ENCODE measurements at regions not wholly inside any gene's neighbourhood (a gene's known extent, or its start where the extent isn't known, plus 50 kb on each side); places are given as distances from the start of the nearest gene placed in this dataset.

- Histone ChIP-seq H3K9ac (ENCODE audit: low read depth, low read length) (no peak overlapping the region), H3K9me3 (ENCODE audit: control insufficient read depth, insufficient read depth, low read length) (no peaks in the 10 kb centered on the region; the same call in 1 of the 2 replicates), H3K27ac (ENCODE audit: low read depth, low read length) (no peak overlapping the region), H3K4me1 (ENCODE audit: control insufficient read depth, insufficient read depth, low read length) (peaks cover 2% of the 10 kb centered on the region; the same call in 1 of the 2 replicates), H3K4me3 (ENCODE audit: low read depth, low read length) (no peak overlapping the region), H3K36me3 (ENCODE audit: control insufficient read depth, insufficient read depth, low read length) (no peaks in the 10 kb centered on the region), H3K27me3 (ENCODE audit: control insufficient read depth, insufficient read depth, low read length) (no peaks in the 10 kb centered on the region)
Measured at GRCh38 chr5:143730112-143730801, 81.7 kb upstream of the HMHB1 start.

DNA sequence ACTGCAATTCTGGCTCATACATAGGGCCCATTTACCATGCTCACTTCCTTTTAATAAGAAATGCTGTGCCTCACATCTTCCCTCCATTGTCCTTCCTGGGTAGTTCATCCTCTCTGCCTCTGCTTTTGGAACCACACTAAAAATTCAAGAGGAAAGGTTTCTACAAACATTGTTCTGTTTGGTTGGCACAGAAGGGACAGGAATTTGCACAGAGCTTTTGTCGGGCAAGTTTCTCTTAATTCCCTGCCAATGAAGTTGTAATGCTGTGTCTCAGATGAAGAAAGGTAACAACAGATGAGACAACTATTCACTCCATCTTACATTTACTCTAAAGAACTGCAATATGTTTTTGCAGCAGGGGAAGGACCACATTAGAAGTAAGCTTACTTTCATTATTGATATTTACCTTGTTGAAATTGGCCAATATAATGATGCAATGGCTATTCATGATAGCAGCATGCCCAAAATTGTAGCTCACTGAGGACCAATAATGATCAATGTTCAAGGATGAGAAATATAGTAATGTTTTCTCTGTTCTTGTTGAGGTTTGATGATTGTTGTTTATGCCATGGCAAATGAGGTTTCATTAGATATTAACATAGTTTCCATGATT, 82.5 kb upstream of the HMHB1 start:
- no peak overlapping the region for H3K4me3 ChIP-seq (ENCODE audit: low read depth, low read length)
- H3K4me1 ChIP-seq (ENCODE audit: control insufficient read depth, insufficient read depth, low read length): peaks cover 2% of the 10 kb centered on the region; the same call in 1 of the 2 replicates
- no peaks in the 10 kb centered on the region for H3K36me3 ChIP-seq (ENCODE audit: control insufficient read depth, insufficient read depth, low read length)
- H3K9me3 ChIP-seq (ENCODE audit: control insufficient read depth, insufficient read depth, low read length): no peaks in the 10 kb centered on the region; the same call in 1 of the 2 replicates
- H3K27me3 ChIP-seq (ENCODE audit: control insufficient read depth, insufficient read depth, low read length): no peaks in the 10 kb centered on the region
- H3K27ac ChIP-seq (ENCODE audit: low read depth, low read length): no peak overlapping the region
- no peak overlapping the region for H3K9ac ChIP-seq (ENCODE audit: low read depth, low read length)

- Histone ChIP-seq H3K27ac (ENCODE audit: low read depth, low read length) (no peak overlapping the region), H3K9ac (ENCODE audit: low read depth, low read length) (no peak overlapping the region), H3K27me3 (ENCODE audit: control insufficient read depth, insufficient read depth, low read length) (no peaks in the 10 kb centered on the region), H3K4me3 (ENCODE audit: low read depth, low read length) (no peak overlapping the region), H3K36me3 (ENCODE audit: control insufficient read depth, insufficient read depth, low read length) (no peaks in the 10 kb centered on the region), H3K9me3 (ENCODE audit: control insufficient read depth, insufficient read depth, low read length) (no peaks in the 10 kb centered on the region; the same call in 1 of the 2 replicates), H3K4me1 (ENCODE audit: control insufficient read depth, insufficient read depth, low read length) (no peaks in the 10 kb centered on the region)
Measured at GRCh38 chr5:143723159-143723558, 88.8 kb upstream of the HMHB1 start.

DNA sequence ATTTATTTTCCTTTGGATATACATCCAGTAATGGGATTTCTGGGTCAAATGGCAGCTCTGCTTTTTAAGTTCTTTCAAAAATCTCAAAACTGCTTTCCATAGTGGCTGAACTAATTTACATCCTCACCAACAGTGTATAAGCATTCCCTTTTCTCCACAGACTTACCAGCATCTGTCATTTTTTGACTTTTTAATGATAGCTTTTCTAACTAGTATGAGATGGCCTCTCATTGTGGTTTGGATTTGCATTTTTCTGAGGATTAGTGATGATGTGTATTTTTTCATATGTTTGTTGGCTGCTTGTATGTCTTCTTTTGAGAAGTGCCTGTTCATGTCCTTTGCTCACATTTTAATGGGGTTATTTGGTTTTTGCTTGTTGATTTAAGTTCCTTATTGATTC, 90.0 kb upstream of the HMHB1 start:
- no peak overlapping the region for H3K4me3 ChIP-seq (ENCODE audit: low read depth, low read length)
- H3K4me1 ChIP-seq (ENCODE audit: control insufficient read depth, insufficient read depth, low read length): no peaks in the 10 kb centered on the region
- no peaks in the 10 kb centered on the region for H3K36me3 ChIP-seq (ENCODE audit: control insufficient read depth, insufficient read depth, low read length)
- H3K27me3 ChIP-seq (ENCODE audit: control insufficient read depth, insufficient read depth, low read length): no peaks in the 10 kb centered on the region
- H3K9ac ChIP-seq (ENCODE audit: low read depth, low read length): no peak overlapping the region
- no peaks in the 10 kb centered on the region; the same call in 1 of the 2 replicates for H3K9me3 ChIP-seq (ENCODE audit: control insufficient read depth, insufficient read depth, low read length)
- no peak overlapping the region for H3K27ac ChIP-seq (ENCODE audit: low read depth, low read length)

DNA sequence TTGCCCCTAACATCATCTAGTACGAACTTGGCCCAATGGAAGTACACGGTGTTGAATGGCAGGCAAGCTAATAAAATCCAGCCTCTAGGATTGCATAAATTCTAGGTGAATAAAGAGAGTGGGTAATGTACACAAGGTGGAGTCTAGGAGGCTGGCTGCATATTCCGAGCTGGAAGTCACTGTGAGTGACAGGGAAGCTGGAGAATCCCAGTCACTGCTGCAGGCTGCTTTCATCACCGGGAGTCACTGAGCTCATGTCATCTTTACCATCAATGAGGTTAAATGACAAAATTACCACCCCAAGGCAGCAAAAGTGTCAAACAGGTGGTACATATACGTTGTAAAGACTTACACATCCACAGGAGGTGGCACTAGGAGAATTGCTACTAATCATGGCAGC, 91.3 kb upstream of the HMHB1 start:
- H3K4me3 ChIP-seq (ENCODE audit: low read depth, low read length): no peak overlapping the region
- no peaks in the 10 kb centered on the region; the same call in 1 of the 2 replicates for H3K9me3 ChIP-seq (ENCODE audit: control insufficient read depth, insufficient read depth, low read length)
- no peak overlapping the region for H3K27ac ChIP-seq (ENCODE audit: low read depth, low read length)
- H3K4me1 ChIP-seq (ENCODE audit: control insufficient read depth, insufficient read depth, low read length): no peaks in the 10 kb centered on the region
- no peaks in the 10 kb centered on the region for H3K27me3 ChIP-seq (ENCODE audit: control insufficient read depth, insufficient read depth, low read length)
- H3K36me3 ChIP-seq (ENCODE audit: control insufficient read depth, insufficient read depth, low read length): no peaks in the 10 kb centered on the region
- H3K9ac ChIP-seq (ENCODE audit: low read depth, low read length): no peak overlapping the region

GRCh38 chr5:143717400-143717799, 94.6 kb upstream of the HMHB1 start:
- H3K9ac ChIP-seq (ENCODE audit: low read depth, low read length): no peak overlapping the region
- H3K4me1 ChIP-seq (ENCODE audit: control insufficient read depth, insufficient read depth, low read length): no peaks in the 10 kb centered on the region
- H3K4me3 ChIP-seq (ENCODE audit: low read depth, low read length): no peak overlapping the region
- no peaks in the 10 kb centered on the region for H3K9me3 ChIP-seq (ENCODE audit: control insufficient read depth, insufficient read depth, low read length)
- H3K27me3 ChIP-seq (ENCODE audit: control insufficient read depth, insufficient read depth, low read length): no peaks in the 10 kb centered on the region
- no peaks in the 10 kb centered on the region for H3K36me3 ChIP-seq (ENCODE audit: control insufficient read depth, insufficient read depth, low read length)
- no peak overlapping the region for H3K27ac ChIP-seq (ENCODE audit: low read depth, low read length)

DNA sequence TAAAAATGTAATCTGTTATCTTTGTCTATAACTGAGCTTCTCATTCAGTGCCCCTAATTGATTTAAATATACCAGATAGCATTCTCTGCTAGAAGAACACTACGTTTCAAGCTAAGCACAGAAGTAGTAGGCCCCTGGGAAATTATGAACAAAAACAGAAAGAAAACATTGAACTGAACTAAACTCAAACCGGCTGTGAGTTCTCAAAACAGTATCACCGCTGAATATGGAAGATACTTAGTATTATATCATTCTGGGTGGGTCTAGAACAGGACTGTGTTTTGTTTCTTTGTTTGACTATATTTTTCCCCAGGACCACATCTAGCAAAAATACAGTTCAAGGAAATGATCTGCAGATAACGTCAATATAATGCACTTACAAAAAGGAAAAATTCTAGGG, 95.1 kb upstream of the HMHB1 start:
- Histone ChIP-seq H3K4me3 (ENCODE audit: low read depth, low read length) (no peak overlapping the region), H3K9ac (ENCODE audit: low read depth, low read length) (no peak overlapping the region), H3K9me3 (ENCODE audit: control insufficient read depth, insufficient read depth, low read length) (no peaks in the 10 kb centered on the region), H3K36me3 (ENCODE audit: control insufficient read depth, insufficient read depth, low read length) (no peaks in the 10 kb centered on the region), H3K27me3 (ENCODE audit: control insufficient read depth, insufficient read depth, low read length) (no peaks in the 10 kb centered on the region), H3K4me1 (ENCODE audit: control insufficient read depth, insufficient read depth, low read length) (no peaks in the 10 kb centered on the region), H3K27ac (ENCODE audit: low read depth, low read length) (no peak overlapping the region)

DNA sequence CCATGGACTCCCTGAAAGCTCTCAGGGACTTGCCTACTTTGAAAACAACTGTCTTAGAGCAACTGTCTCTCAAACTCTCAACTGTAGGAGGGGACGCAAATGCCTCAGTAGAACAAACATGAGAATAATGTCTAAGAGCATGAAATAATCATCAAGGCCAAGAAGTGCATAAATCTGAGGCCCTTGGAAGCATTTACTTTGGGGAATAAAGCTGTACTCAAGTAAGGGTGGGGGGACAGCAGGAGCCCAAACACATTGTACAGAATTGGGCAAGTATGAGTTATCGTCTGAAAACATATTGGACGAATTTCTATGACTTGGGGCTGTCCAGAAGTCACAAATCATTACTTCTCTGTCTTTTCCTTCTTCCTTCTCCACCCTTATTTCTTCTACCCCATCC, 96.3 kb upstream of the HMHB1 start:
- no peaks in the 10 kb centered on the region for H3K4me1 ChIP-seq (ENCODE audit: control insufficient read depth, insufficient read depth, low read length)
- no peaks in the 10 kb centered on the region for H3K9me3 ChIP-seq (ENCODE audit: control insufficient read depth, insufficient read depth, low read length)
- no peak overlapping the region for H3K27ac ChIP-seq (ENCODE audit: low read depth, low read length)
- no peak overlapping the region for H3K9ac ChIP-seq (ENCODE audit: low read depth, low read length)
- no peak overlapping the region for H3K4me3 ChIP-seq (ENCODE audit: low read depth, low read length)
- H3K36me3 ChIP-seq (ENCODE audit: control insufficient read depth, insufficient read depth, low read length): no peaks in the 10 kb centered on the region
- H3K27me3 ChIP-seq (ENCODE audit: control insufficient read depth, insufficient read depth, low read length): no peaks in the 10 kb centered on the region

- Histone ChIP-seq H3K4me1 (ENCODE audit: control insufficient read depth, insufficient read depth, low read length) (no peaks in the 10 kb centered on the region), H3K27ac (ENCODE audit: low read depth, low read length) (no peak overlapping the region), H3K27me3 (ENCODE audit: control insufficient read depth, insufficient read depth, low read length) (no peaks in the 10 kb centered on the region), H3K9ac (ENCODE audit: low read depth, low read length) (no peak overlapping the region), H3K9me3 (ENCODE audit: control insufficient read depth, insufficient read depth, low read length) (no peaks in the 10 kb centered on the region), H3K36me3 (ENCODE audit: control insufficient read depth, insufficient read depth, low read length) (no peaks in the 10 kb centered on the region), H3K4me3 (ENCODE audit: low read depth, low read length) (no peak overlapping the region)
Measured at GRCh38 chr5:143714629-143715028, 97.3 kb upstream of the HMHB1 start.

GRCh38 chr5:143713047-143714003, 98.6 kb upstream of the HMHB1 start:
- no peaks in the 10 kb centered on the region for H3K4me1 ChIP-seq (ENCODE audit: control insufficient read depth, insufficient read depth, low read length)
- no peaks in the 10 kb centered on the region for H3K9me3 ChIP-seq (ENCODE audit: control insufficient read depth, insufficient read depth, low read length)
- H3K4me3 ChIP-seq (ENCODE audit: low read depth, low read length): no peak overlapping the region
- no peaks in the 10 kb centered on the region for H3K36me3 ChIP-seq (ENCODE audit: control insufficient read depth, insufficient read depth, low read length)
- H3K27ac ChIP-seq (ENCODE audit: low read depth, low read length): no peak overlapping the region
- no peak overlapping the region for H3K9ac ChIP-seq (ENCODE audit: low read depth, low read length)
- H3K27me3 ChIP-seq (ENCODE audit: control insufficient read depth, insufficient read depth, low read length): no peaks in the 10 kb centered on the region

GRCh38 chr5:143708672-143709071, 103.3 kb upstream of the HMHB1 start:
- Histone ChIP-seq H3K4me3 (ENCODE audit: low read depth, low read length) (no peak overlapping the region), H3K27ac (ENCODE audit: low read depth, low read length) (no peak overlapping the region), H3K4me1 (ENCODE audit: control insufficient read depth, insufficient read depth, low read length) (no peaks in the 10 kb centered on the region; the same call in 1 of the 2 replicates), H3K27me3 (ENCODE audit: control insufficient read depth, insufficient read depth, low read length) (no peaks in the 10 kb centered on the region), H3K36me3 (ENCODE audit: control insufficient read depth, insufficient read depth, low read length) (no peaks in the 10 kb centered on the region), H3K9ac (ENCODE audit: low read depth, low read length) (no peak overlapping the region), H3K9me3 (ENCODE audit: control insufficient read depth, insufficient read depth, low read length) (no peaks in the 10 kb centered on the region)

All from HUES48 (cell line).